ENCODE measurements at regions not wholly inside any gene's neighbourhood (a gene's known extent, or its start where the extent isn't known, plus 50 kb on each side); places are given as distances from the start of the nearest gene placed in this dataset.

GRCh38 chr1:96580920-96581319, 140.7 kb upstream of the PTBP2 start:
- WGBS (ENCODE audit: insufficient coverage, low coverage, missing lambda C conversion rate) = 2% methylated on average over 7 of the region's 7 CpGs
- BruUV-seq (replicated peaks) = no TSS peak
- intact Hi-C loops (cut with micrococcal nuclease) (no loop called here), in situ Hi-C loops (cut with MboI) (no loop called here)
- no peak overlapping the region for H2AFZ ChIP-seq (ENCODE audit: low read depth, low read length)
- no peak overlapping the region for H3K27ac ChIP-seq (ENCODE audit: extremely low read depth, low read depth, low read length)
- no peaks in the 10 kb centered on the region for H3K9me1 ChIP-seq (ENCODE audit: control insufficient read depth, insufficient read depth, low read length)
- POLR2A ChIA-PET = no interaction called here
- H3K4me3 ChIP-seq = no peak overlapping the region
- no peak for TF ChIP-seq CAMTA2 (CRISPR knock-in tag; conservative IDR thresholded peaks at IDR 0.05)
- TF ChIP-seq RBM17 (IDR thresholded peaks at IDR 0.05; ENCODE audit: borderline replicate concordance, low read depth, low read length) = no peak
- TF ChIP-seq HOXB6 (CRISPR knock-in tag; IDR thresholded peaks at IDR 0.05; ENCODE audit: borderline replicate concordance) = no peak
- no peak for TF ChIP-seq ARID3B (CRISPR knock-in tag; IDR thresholded peaks at IDR 0.05; ENCODE audit: borderline replicate concordance)
- no peak for TF ChIP-seq ZBTB17 (CRISPR knock-in tag; IDR thresholded peaks at IDR 0.05)
- TF ChIP-seq ZSCAN32 (CRISPR knock-in tag; IDR thresholded peaks at IDR 0.05) = no peak
- TF ChIP-seq HES1 (IDR thresholded peaks at IDR 0.05; ENCODE audit: low read depth) = no peak
- TF ChIP-seq ZBTB7A (IDR thresholded peaks at IDR 0.05; ENCODE audit: borderline replicate concordance, control insufficient read depth, low read depth, low read length) = no peak
- no peak for TF ChIP-seq ETV5 (CRISPR knock-in tag; IDR thresholded peaks at IDR 0.05; ENCODE audit: low read depth)
- TF ChIP-seq ZNF766 (CRISPR knock-in tag; conservative IDR thresholded peaks at IDR 0.05) = no peak
- no peak for TF ChIP-seq ELF2 (CRISPR knock-in tag; IDR thresholded peaks at IDR 0.05)
- no peak for TF ChIP-seq JUN (IDR thresholded peaks at IDR 0.05; ENCODE audit: borderline replicate concordance, low read depth, low read length)
- TF ChIP-seq JUN (CRISPR knock-in tag; IDR thresholded peaks at IDR 0.05; ENCODE audit: borderline replicate concordance) = no peak
- no peak for TF ChIP-seq CC2D1A (IDR thresholded peaks at IDR 0.05)
- no peak for TF ChIP-seq ZNF134 (CRISPR knock-in tag; conservative IDR thresholded peaks at IDR 0.05)
- no peak for TF ChIP-seq ZNF76 (CRISPR knock-in tag; IDR thresholded peaks at IDR 0.05; ENCODE audit: borderline replicate concordance)
- TF ChIP-seq ZNF668 (CRISPR knock-in tag; IDR thresholded peaks at IDR 0.05) = no peak
- no peaks in the 10 kb centered on the region for H3K4me1 ChIP-seq (replicated peaks in 1 of 2; ENCODE audit: control insufficient read depth in 2 of 2, insufficient read depth in 2 of 2, low read length in 2 of 2)
- no peaks in the 10 kb centered on the region for H3K27me3 ChIP-seq (ENCODE audit: control insufficient read depth in 2 of 2, insufficient read depth in 2 of 2, low read length in 2 of 2)
- no peaks in the 10 kb centered on the region for H3K36me3 ChIP-seq (ENCODE audit: control insufficient read depth, insufficient read depth, low read length)
- H3K4me2 ChIP-seq (ENCODE audit: insufficient read depth, low read length) = no peak overlapping the region
- no peak overlapping the region for H3K9ac ChIP-seq (ENCODE audit: insufficient read depth in 1 of 2, low read depth in 2 of 2, low read length in 2 of 2)
- DNase-seq (ENCODE audit: extremely low read depth in 1 of 4, low spot score in 3 of 4) (no peak), ATAC-seq (no peak), FAIRE-seq (no peak)
- CTCF ChIA-PET (ENCODE audit: low intra/inter-chr PET ratio) = no interaction called here
- no peaks in the 10 kb centered on the region for H3K9me3 ChIP-seq (replicated peaks; ENCODE audit: control insufficient read depth, insufficient read depth, low read depth, low read length)
- H3K79me2 ChIP-seq (ENCODE audit: control insufficient read depth, insufficient read depth, low read length) = no peaks in the 10 kb centered on the region
- no peaks in the 10 kb centered on the region for H4K20me1 ChIP-seq (replicated peaks; ENCODE audit: control insufficient read depth, insufficient read depth, low read length)
